CD14-positive monocyte (primary cell): ENCODE measurements at regions not wholly inside any gene's neighbourhood (a gene's known extent, or its start where the extent isn't known, plus 50 kb on each side); places are given as distances from the start of the nearest gene placed in this dataset.

Experiments
- DNase-seq, 3 donors: peaks; one replicate each; pipeline ENCODE4 v3.0.0-alpha.2; 2011 to 2022
- H2AFZ ChIP-seq: 2 replicates; pipeline ENCODE4 v1.6.0; 2012; ENCODE audit warnings: mild to moderate bottlenecking, low read depth, low read length, inconsistent platforms; ENCODE audit not compliant: insufficient read depth, poor library complexity, severe bottlenecking
- H3K27ac ChIP-seq, 2 donors: 1 replicate in 1 of 2; 2 replicates in 1 of 2; pipeline ENCODE4 v1.5.1; 2012 to 2013; ENCODE audit warnings: low read length in 2 of 2, control low read depth in 1 of 2, inconsistent platforms in 1 of 2, low read depth in 1 of 2, mild to moderate bottlenecking in 1 of 2
- H3K27me3 ChIP-seq, 2 donors: one replicate each; pipeline versions ENCODE4 v1.6.0 to v1.6.1; 2011 to 2013; ENCODE audit warnings: low read length in 2 of 2; ENCODE audit not compliant: control insufficient read depth in 2 of 2, insufficient read depth in 2 of 2
- H3K36me3 ChIP-seq, 2 donors: replicated peaks in 1 of 2; 1 replicate in 1 of 2; 2 replicates in 1 of 2; pipeline versions ENCODE4 v1.5.1 to v1.6.1; 2012 to 2013; ENCODE audit warnings: low read length in 2 of 2, control low read depth in 1 of 2, inconsistent platforms in 1 of 2, mild to moderate bottlenecking in 1 of 2; ENCODE audit not compliant: insufficient read depth in 2 of 2, control insufficient read depth in 1 of 2
- H3K4me1 ChIP-seq, 2 donors: 1 replicate in 1 of 2; 2 replicates in 1 of 2; pipeline versions ENCODE4 v1.5.1 to v1.6.1; 2012 to 2013; ENCODE audit warnings: low read length in 2 of 2, control low read depth in 1 of 2, inconsistent platforms in 1 of 2, mild to moderate bottlenecking in 1 of 2, moderate library complexity in 1 of 2; ENCODE audit not compliant: insufficient read depth in 2 of 2, control insufficient read depth in 1 of 2
- H3K4me2 ChIP-seq: replicated peaks from 2 replicates; pipeline ENCODE3; 2012; ENCODE audit warnings: low read length, moderate library complexity, mild to moderate bottlenecking; ENCODE audit not compliant: poor library complexity, severe bottlenecking; ENCODE audit errors: extremely low read depth
- H3K4me3 ChIP-seq, 3 experiments: fragments of 200-600 bp in 1 of 3; sonication (generic) in 1 of 3; replicated peaks in 1 of 3; 1 replicate in 2 of 3; 2 replicates in 1 of 3; pipeline ENCODE4 v1.5.1; 2011 to 2013; ENCODE audit warnings: low read length in 3 of 3, mild to moderate bottlenecking in 3 of 3, control low read depth in 2 of 3, low read depth in 2 of 3, inconsistent platforms in 1 of 3, moderate library complexity in 1 of 3
- H3K79me2 ChIP-seq: 2 replicates; pipeline ENCODE4 v1.6.0; 2012; ENCODE audit warnings: mild to moderate bottlenecking, control low read depth, inconsistent platforms, low read length, moderate library complexity; ENCODE audit not compliant: insufficient read depth
- H3K9ac ChIP-seq: 2 replicates; pipeline ENCODE4 v1.6.0; 2017; ENCODE audit warnings: low read length, mild to moderate bottlenecking; ENCODE audit not compliant: insufficient read depth, poor library complexity, severe bottlenecking
- H3K9me3 ChIP-seq, 2 donors: replicated peaks in 1 of 2; 1 replicate in 1 of 2; 2 replicates in 1 of 2; pipeline versions ENCODE4 v1.5.1 to v1.6.1; 2012 to 2013; ENCODE audit warnings: low read length in 2 of 2, control low read depth in 1 of 2; ENCODE audit not compliant: control insufficient read depth in 1 of 2, insufficient read depth in 1 of 2
- H4K20me1 ChIP-seq: 2 replicates; pipeline ENCODE4 v1.6.0; 2012; ENCODE audit warnings: mild to moderate bottlenecking, low read length, control low read depth, moderate library complexity; ENCODE audit not compliant: insufficient read depth
- H3K27ac Mint-ChIP-seq, 7 donors: one replicate each; pipeline ENCODE4 v1.8.0; 2020; ENCODE audit warnings: mild to moderate bottlenecking in 7 of 7, mixed read lengths in 7 of 7, moderate library complexity in 6 of 7, inconsistent platforms in 2 of 7
- H3K27me3 Mint-ChIP-seq, 3 donors: one replicate each; pipeline ENCODE4 v1.8.0; 2021 to 2022; ENCODE audit warnings: low read depth in 3 of 3, mild to moderate bottlenecking in 3 of 3, mixed read lengths in 3 of 3, moderate library complexity in 3 of 3, inconsistent platforms in 1 of 3
- H3K36me3 Mint-ChIP-seq, 2 donors: one replicate each; pipeline ENCODE4 v1.8.0; 2020; ENCODE audit warnings: mixed read lengths in 2 of 2, inconsistent platforms in 1 of 2, mild to moderate bottlenecking in 1 of 2
- H3K4me1 Mint-ChIP-seq: one replicate; pipeline ENCODE4 v1.8.0; 2020; ENCODE audit warnings: mild to moderate bottlenecking, mixed read lengths
- H3K4me3 Mint-ChIP-seq, 2 donors: one replicate each; pipeline ENCODE4 v1.8.0; 2020; ENCODE audit warnings: mild to moderate bottlenecking in 2 of 2, mixed read lengths in 2 of 2, moderate library complexity in 1 of 2
- H3K9me3 Mint-ChIP-seq, 7 donors: one replicate each; pipeline ENCODE4 v1.8.0; 2020 to 2022; ENCODE audit warnings: mixed read lengths in 7 of 7, mild to moderate bottlenecking in 6 of 7, moderate library complexity in 6 of 7, inconsistent platforms in 2 of 7
- WGBS: methylation state at CpG from one replicate; pipeline ENCODE4 v1.1.5; 2013; ENCODE audit warnings: missing lambda C conversion rate; ENCODE audit not compliant: insufficient coverage; 5-methylcytosine and 5-hydroxymethylcytosine counted together
- intact Hi-C, 2 donors: fragments of 100-400 bp; cut with micrococcal nuclease; formaldehyde crosslinking; loops; one replicate each; pipeline versions ENCODE4 v1.15.0 to v1.15.1; 2023
- TF ChIP-seq, protein P1 (sequence below): fragments of 200-600 bp; IDR thresholded peaks from one replicate; pipeline ENCODE4 v1.8.0; 2022; ENCODE audit warnings: antibody characterized with exemption, mild to moderate bottlenecking

GRCh38 chr9:71202931-71203330 lies 81.5 kb upstream of the TRPM3 start:
- Histone ChIP-seq H4K20me1 (no peaks in the 10 kb centered on the region), H3K27ac (no peak overlapping the region), H3K79me2 (no peaks in the 10 kb centered on the region), H3K4me2 (no peak overlapping the region), H3K4me1 (no peaks in the 10 kb centered on the region), H3K27me3 (no peaks in the 10 kb centered on the region), H3K9me3 (no peaks in the 10 kb centered on the region), H3K4me3 (no peak overlapping the region), H3K36me3 (no peaks in the 10 kb centered on the region), H2AFZ (no peak overlapping the region), H3K9ac (no peak overlapping the region)
- H3K4me1 Mint-ChIP-seq: no peaks in the 10 kb centered on the region
- no peak overlapping the region for H3K27ac Mint-ChIP-seq
- H3K36me3 Mint-ChIP-seq: no peaks in the 10 kb centered on the region
- peaks cover 0 to 1% (median 0%) of the 10 kb centered on the region in 3 donors for H3K27me3 Mint-ChIP-seq
- no peak for DNase-seq
- H3K9me3 Mint-ChIP-seq: peaks cover 0 to 13% (median 6%) of the 10 kb centered on the region in 7 donors
- TF ChIP-seq, protein P1, sequence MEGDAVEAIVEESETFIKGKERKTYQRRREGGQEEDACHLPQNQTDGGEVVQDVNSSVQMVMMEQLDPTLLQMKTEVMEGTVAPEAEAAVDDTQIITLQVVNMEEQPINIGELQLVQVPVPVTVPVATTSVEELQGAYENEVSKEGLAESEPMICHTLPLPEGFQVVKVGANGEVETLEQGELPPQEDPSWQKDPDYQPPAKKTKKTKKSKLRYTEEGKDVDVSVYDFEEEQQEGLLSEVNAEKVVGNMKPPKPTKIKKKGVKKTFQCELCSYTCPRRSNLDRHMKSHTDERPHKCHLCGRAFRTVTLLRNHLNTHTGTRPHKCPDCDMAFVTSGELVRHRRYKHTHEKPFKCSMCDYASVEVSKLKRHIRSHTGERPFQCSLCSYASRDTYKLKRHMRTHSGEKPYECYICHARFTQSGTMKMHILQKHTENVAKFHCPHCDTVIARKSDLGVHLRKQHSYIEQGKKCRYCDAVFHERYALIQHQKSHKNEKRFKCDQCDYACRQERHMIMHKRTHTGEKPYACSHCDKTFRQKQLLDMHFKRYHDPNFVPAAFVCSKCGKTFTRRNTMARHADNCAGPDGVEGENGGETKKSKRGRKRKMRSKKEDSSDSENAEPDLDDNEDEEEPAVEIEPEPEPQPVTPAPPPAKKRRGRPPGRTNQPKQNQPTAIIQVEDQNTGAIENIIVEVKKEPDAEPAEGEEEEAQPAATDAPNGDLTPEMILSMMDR: no peak
- intact Hi-C loops: no loop called here
- H3K4me3 Mint-ChIP-seq: no peak overlapping the region

GRCh38 chr9:71191708-71192107 lies 70.3 kb upstream of the TRPM3 start:
- peaks cover 0 to 8% (median 4%) of the 10 kb centered on the region in 7 donors for H3K9me3 Mint-ChIP-seq
- H3K4me3 ChIP-seq: no peak overlapping the region
- H3K36me3 ChIP-seq: no peaks in the 10 kb centered on the region
- no CpG with 5 or more reads among the region's 3 CpGs for WGBS
- H4K20me1 ChIP-seq: no peaks in the 10 kb centered on the region
- no peak overlapping the region for H3K27ac ChIP-seq
- H3K4me2 ChIP-seq: no peak overlapping the region
- H3K9ac ChIP-seq: no peak overlapping the region
- no peaks in the 10 kb centered on the region for H3K4me1 Mint-ChIP-seq
- H3K27me3 ChIP-seq: no peaks in the 10 kb centered on the region
- TF ChIP-seq, protein P1: no peak
- DNase-seq: no peak
- no peak overlapping the region for H3K4me3 Mint-ChIP-seq
- H3K27me3 Mint-ChIP-seq: peaks cover 0 to 2% (median 0%) of the 10 kb centered on the region in 3 donors
- no peaks in the 10 kb centered on the region for H3K79me2 ChIP-seq
- H3K27ac Mint-ChIP-seq: no peak overlapping the region
- intact Hi-C loops: no loop called here
- no peaks in the 10 kb centered on the region for H3K9me3 ChIP-seq
- H2AFZ ChIP-seq: no peak overlapping the region
- no peaks in the 10 kb centered on the region for H3K4me1 ChIP-seq
- H3K36me3 Mint-ChIP-seq: no peaks in the 10 kb centered on the region
